Neural progenitor cell (in vitro differentiated cells): ENCODE measurements at regions not wholly inside any gene's neighbourhood (a gene's known extent, or its start where the extent isn't known, plus 50 kb on each side); places are given as distances from the start of the nearest gene placed in this dataset.

Source experiments
- DNase-seq: peaks from one replicate; pipeline ENCODE4 v3.0.0-alpha.2; 2016; ENCODE audit warnings: low spot score
- H2AFZ ChIP-seq: fragments of 200-600 bp; sonication (generic); replicated peaks from 2 replicates; pipeline ENCODE4 v1.6.1; 2016; ENCODE audit warnings: antibody characterized with exemption
- H3F3A ChIP-seq: fragments of 200-600 bp; sonication (generic); 2 replicates; pipeline ENCODE4 v1.6.1; 2016; ENCODE audit warnings: antibody characterized with exemption, low read depth
- H3K27ac ChIP-seq: fragments of 200-600 bp; sonication (generic); 2 replicates; pipeline ENCODE4 v1.5.1; 2016; ENCODE audit warnings: mild to moderate bottlenecking
- H3K27me3 ChIP-seq: fragments of 200-600 bp; sonication (generic); 2 replicates; pipeline ENCODE4 v1.6.1; 2016; ENCODE audit warnings: mild to moderate bottlenecking, moderate library complexity
- H3K36me3 ChIP-seq: fragments of 200-600 bp; sonication (generic); 2 replicates; pipeline ENCODE4 v1.5.1; 2016
- H3K4me1 ChIP-seq: fragments of 200-600 bp; sonication (generic); 2 replicates; pipeline ENCODE4 v1.6.1; 2016; ENCODE audit warnings: mixed run types
- H3K4me2 ChIP-seq: fragments of 200-600 bp; sonication (generic); 2 replicates; pipeline ENCODE4 v1.6.1; 2016
- H3K4me3 ChIP-seq: fragments of 200-600 bp; sonication (generic); 2 replicates; pipeline ENCODE4 v1.5.1; 2016
- H3K79me2 ChIP-seq: fragments of 200-600 bp; sonication (generic); 2 replicates; pipeline ENCODE4 v1.6.1; 2016; ENCODE audit warnings: low read depth
- H3K9ac ChIP-seq: fragments of 200-600 bp; sonication (generic); 2 replicates; pipeline ENCODE4 v1.6.1; 2016
- H3K9me3 ChIP-seq: fragments of 200-600 bp; sonication (generic); 2 replicates; pipeline ENCODE4 v1.5.1; 2016; ENCODE audit warnings: low read depth
- H4K20me1 ChIP-seq: fragments of 200-600 bp; sonication (generic); 2 replicates; pipeline ENCODE4 v1.6.1; 2016; ENCODE audit warnings: low read depth
- H3K27ac Mint-ChIP-seq: 3 replicates; pipeline ENCODE4 v1.8.0; 2021; ENCODE audit warnings: mixed read lengths
- H3K27me3 Mint-ChIP-seq: 2 replicates; pipeline ENCODE4 v1.8.0; 2022; ENCODE audit warnings: low read depth, mild to moderate bottlenecking, inconsistent platforms, moderate library complexity, mixed read lengths; ENCODE audit not compliant: insufficient read depth
- H3K36me3 Mint-ChIP-seq: 3 replicates; pipeline ENCODE4 v1.8.0; 2021; ENCODE audit warnings: mixed read lengths
- H3K4me1 Mint-ChIP-seq: 3 replicates; pipeline ENCODE4 v1.8.0; 2021; ENCODE audit warnings: mixed read lengths
- H3K4me3 Mint-ChIP-seq: 3 replicates; pipeline ENCODE4 v1.8.0; 2021; ENCODE audit warnings: mild to moderate bottlenecking, moderate library complexity, mixed read lengths
- H3K9me3 Mint-ChIP-seq: 3 replicates; pipeline ENCODE4 v1.8.0; 2020; ENCODE audit warnings: mixed read lengths
- EZH2 ChIP-seq: fragments of 200-600 bp; sonication (generic); IDR thresholded peaks from 2 replicates; pipeline ENCODE4 v1.6.1; 2017; ENCODE audit warnings: antibody characterized with exemption, mild to moderate bottlenecking, moderate library complexity
- EZH2phosphoT487 ChIP-seq: fragments of 200-600 bp; sonication (generic); IDR thresholded peaks from 2 replicates; pipeline ENCODE4 v1.6.1; 2017; ENCODE audit warnings: antibody characterized with exemption
- TF ChIP-seq, protein P1 (sequence below): fragments of 200-600 bp; sonication (generic); IDR thresholded peaks from 2 replicates; pipeline ENCODE4 v1.5.1; 2017; ENCODE audit warnings: antibody characterized with exemption, mild to moderate bottlenecking

DNA sequence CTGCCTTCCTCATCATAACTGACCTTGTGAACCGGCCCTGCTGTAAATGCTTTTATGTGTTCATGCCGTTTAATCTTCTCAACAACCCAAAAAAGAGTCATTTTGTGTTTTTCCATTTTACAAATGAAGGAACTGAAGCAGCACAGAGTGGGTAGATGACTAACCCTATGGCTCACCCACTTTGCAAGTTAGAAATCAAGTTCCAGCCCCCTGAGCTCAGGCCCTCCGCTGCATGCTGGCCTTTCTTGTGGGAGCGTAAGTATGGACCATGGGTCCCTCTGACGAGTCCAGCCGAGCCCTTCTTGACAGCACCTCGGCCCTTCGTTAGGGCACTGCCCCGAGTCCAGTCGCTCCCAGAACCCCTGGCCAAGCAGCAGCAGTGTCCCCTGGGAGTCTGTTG, 194.6 kb downstream of the GLI2 start:
- H3K27ac ChIP-seq: no peak overlapping the region
- H4K20me1 ChIP-seq: peaks cover 63% of the 10 kb centered on the region
- peaks cover 5% of the 10 kb centered on the region for H3K27me3 Mint-ChIP-seq
- H3K36me3 ChIP-seq: no peaks in the 10 kb centered on the region
- H2AFZ ChIP-seq: no peak overlapping the region
- H3K4me1 ChIP-seq: peaks cover 6% of the 10 kb centered on the region
- H3K9ac ChIP-seq: no peak overlapping the region
- no peaks in the 10 kb centered on the region for H3K27me3 ChIP-seq
- no peaks in the 10 kb centered on the region for H3K9me3 ChIP-seq
- no peaks in the 10 kb centered on the region for H3F3A ChIP-seq
- H3K4me1 Mint-ChIP-seq: peaks cover 55% of the 10 kb centered on the region
- TF ChIP-seq, protein P1, sequence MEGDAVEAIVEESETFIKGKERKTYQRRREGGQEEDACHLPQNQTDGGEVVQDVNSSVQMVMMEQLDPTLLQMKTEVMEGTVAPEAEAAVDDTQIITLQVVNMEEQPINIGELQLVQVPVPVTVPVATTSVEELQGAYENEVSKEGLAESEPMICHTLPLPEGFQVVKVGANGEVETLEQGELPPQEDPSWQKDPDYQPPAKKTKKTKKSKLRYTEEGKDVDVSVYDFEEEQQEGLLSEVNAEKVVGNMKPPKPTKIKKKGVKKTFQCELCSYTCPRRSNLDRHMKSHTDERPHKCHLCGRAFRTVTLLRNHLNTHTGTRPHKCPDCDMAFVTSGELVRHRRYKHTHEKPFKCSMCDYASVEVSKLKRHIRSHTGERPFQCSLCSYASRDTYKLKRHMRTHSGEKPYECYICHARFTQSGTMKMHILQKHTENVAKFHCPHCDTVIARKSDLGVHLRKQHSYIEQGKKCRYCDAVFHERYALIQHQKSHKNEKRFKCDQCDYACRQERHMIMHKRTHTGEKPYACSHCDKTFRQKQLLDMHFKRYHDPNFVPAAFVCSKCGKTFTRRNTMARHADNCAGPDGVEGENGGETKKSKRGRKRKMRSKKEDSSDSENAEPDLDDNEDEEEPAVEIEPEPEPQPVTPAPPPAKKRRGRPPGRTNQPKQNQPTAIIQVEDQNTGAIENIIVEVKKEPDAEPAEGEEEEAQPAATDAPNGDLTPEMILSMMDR: no peak
- no peak for TF ChIP-seq EZH2
- H3K79me2 ChIP-seq: peaks cover 15% of the 10 kb centered on the region
- H3K9me3 Mint-ChIP-seq: peaks cover 7% of the 10 kb centered on the region
- H3K4me3 ChIP-seq: no peak overlapping the region
- H3K4me2 ChIP-seq: no peak overlapping the region
- no peak overlapping the region for H3K27ac Mint-ChIP-seq
- no peak overlapping the region for H3K4me3 Mint-ChIP-seq
- DNase-seq: no peak
- H3K36me3 Mint-ChIP-seq: peaks cover 35% of the 10 kb centered on the region

DNA sequence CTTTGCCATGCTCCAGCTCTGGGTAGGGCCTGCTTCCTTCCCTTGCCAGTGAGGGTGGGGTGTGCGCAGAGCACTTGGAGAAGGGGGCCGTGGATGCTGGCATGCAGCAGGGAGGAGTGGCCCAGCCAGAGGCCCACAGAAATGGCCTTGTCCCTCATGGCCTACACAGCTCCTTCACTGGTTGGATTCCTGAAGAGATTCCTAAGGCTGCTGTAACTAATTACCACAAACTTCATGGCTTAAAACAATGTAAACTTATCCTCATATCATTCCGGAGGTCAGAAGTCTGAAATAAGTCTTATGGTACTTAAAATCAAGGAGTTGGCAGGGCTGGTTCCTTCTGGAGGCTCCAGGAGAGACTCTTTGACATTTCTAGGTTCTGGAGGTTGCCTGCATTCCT, 195.2 kb downstream of the GLI2 start:
- Histone ChIP-seq H3K27ac (no peak overlapping the region), H3K9me3 (no peaks in the 10 kb centered on the region), H3F3A (no peaks in the 10 kb centered on the region), H4K20me1 (peaks cover 66% of the 10 kb centered on the region), H3K4me3 (no peak overlapping the region), H3K4me1 (peaks cover 6% of the 10 kb centered on the region), H3K4me2 (no peak overlapping the region), H3K9ac (no peak overlapping the region), H3K36me3 (no peaks in the 10 kb centered on the region), H2AFZ (no peak overlapping the region), H3K27me3 (no peaks in the 10 kb centered on the region), H3K79me2 (peaks cover 15% of the 10 kb centered on the region)
- Mint-ChIP-seq H3K9me3 (peaks cover 7% of the 10 kb centered on the region), H3K36me3 (peaks cover 35% of the 10 kb centered on the region), H3K4me1 (peaks cover 62% of the 10 kb centered on the region), H3K27ac (no peak overlapping the region), H3K27me3 (peaks cover 5% of the 10 kb centered on the region), H3K4me3 (no peak overlapping the region)
- DNase-seq: no peak
- TF ChIP-seq EZH2: no peak
- TF ChIP-seq, protein P1: no peak
- TF ChIP-seq EZH2phosphoT487: no peak

DNA sequence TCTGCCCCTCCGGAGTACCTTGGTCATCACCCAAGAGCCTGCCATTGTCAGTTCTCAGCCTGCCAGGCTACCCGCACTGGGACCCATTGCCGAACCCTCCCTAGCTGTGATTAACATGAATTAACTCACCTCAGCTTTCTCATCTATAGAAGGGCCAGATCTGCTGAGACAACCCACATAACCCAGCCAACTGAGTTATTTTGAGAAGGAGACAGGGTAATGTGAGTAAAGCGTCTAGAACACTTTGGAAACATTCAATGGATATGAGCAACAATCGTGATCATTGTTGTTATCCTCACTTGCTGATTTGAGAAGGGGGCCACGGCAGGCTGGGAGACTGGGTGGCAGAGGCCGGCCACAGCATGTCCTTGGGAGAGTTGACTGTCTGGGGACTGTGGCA, 196.8 kb downstream of the GLI2 start:
- Mint-ChIP-seq H3K4me1 (peaks cover 62% of the 10 kb centered on the region), H3K27me3 (peaks cover 5% of the 10 kb centered on the region), H3K36me3 (peaks cover 35% of the 10 kb centered on the region), H3K27ac (peak overlapping the region; percentile 58), H3K4me3 (peak overlapping the region; percentile 7), H3K9me3 (peaks cover 7% of the 10 kb centered on the region)
- Histone ChIP-seq H3K4me1 (peaks cover 6% of the 10 kb centered on the region), H3K9ac (no peak overlapping the region), H3K27ac (no peak overlapping the region), H4K20me1 (peaks cover 69% of the 10 kb centered on the region), H3K27me3 (no peaks in the 10 kb centered on the region), H2AFZ (no peak overlapping the region), H3K9me3 (no peaks in the 10 kb centered on the region), H3K4me2 (no peak overlapping the region), H3K36me3 (no peaks in the 10 kb centered on the region), H3K79me2 (peaks cover 15% of the 10 kb centered on the region), H3K4me3 (no peak overlapping the region), H3F3A (no peaks in the 10 kb centered on the region)
- DNase-seq: no peak
- TF ChIP-seq, protein P1: no peak
- TF ChIP-seq EZH2phosphoT487 (no peak), EZH2 (no peak)
